Endothelial cell of umbilical vein (primary cell): ENCODE measurements at regions not wholly inside any gene's neighbourhood (a gene's known extent, or its start where the extent isn't known, plus 50 kb on each side); places are given as distances from the start of the nearest gene placed in this dataset.

Experiments
- BruUV-seq: library from RNA; stranded (reverse); fragments of 400-500 nt; replicated peaks from 2 replicates; lab custom pipeline; 2021; lab: Mats Ljungman, UMichigan
- CTCF ChIA-PET: fragments of 300-600, 350-600 bp; sonication (Branson Sonifier 250); formaldehyde crosslinking; loops from one replicate; lab custom pipeline; 2021; ENCODE audit warnings: antibody characterized with exemption, inconsistent platforms; lab: Charles Lee
- POLR2A ChIA-PET: fragments of 300-600, 350-600 bp; sonication (Branson Sonifier 250); formaldehyde crosslinking; loops from one replicate; lab custom pipeline; 2021; ENCODE audit warnings: antibody characterized with exemption, inconsistent platforms; lab: Charles Lee
- DNase-seq: peaks from one replicate; pipeline ENCODE4 v3.0.0-alpha.2; 2011; ENCODE audit warnings: low read depth, low spot score
- FAIRE-seq: peaks from 2 replicates; lab custom pipeline; 2011; peaks lifted over from hg19 to GRCh38; lab: Jason Lieb, UNC
- H2AFZ ChIP-seq: 2 replicates; pipeline ENCODE4 v1.6.0; 2012; ENCODE audit warnings: low read depth, low read length, control low read depth, inconsistent platforms
- H3K27ac ChIP-seq: 2 replicates; pipeline ENCODE4 v1.5.1; 2011; ENCODE audit warnings: low read depth, mild to moderate bottlenecking, control low read depth, low read length, moderate library complexity; ENCODE audit not compliant: insufficient read depth
- H3K27me3 ChIP-seq, 2 experiments: 2 replicates each; pipeline versions ENCODE4 v1.6.0 to v1.6.1; 2011; ENCODE audit warnings: low read length in 2 of 2, mixed read lengths in 1 of 2; ENCODE audit not compliant: control insufficient read depth in 2 of 2, insufficient read depth in 2 of 2
- H3K36me3 ChIP-seq, 2 experiments: 2 replicates in 1 of 2; 3 replicates in 1 of 2; pipeline ENCODE4 v1.5.1; 2011; ENCODE audit warnings: low read length in 2 of 2, mild to moderate bottlenecking in 1 of 2, moderate library complexity in 1 of 2; ENCODE audit not compliant: control insufficient read depth in 2 of 2, insufficient read depth in 2 of 2; ENCODE audit errors: extremely low read depth in 1 of 2
- H3K4me1 ChIP-seq: 3 replicates; pipeline ENCODE4 v1.5.1; 2011; ENCODE audit warnings: mild to moderate bottlenecking, low read length; ENCODE audit not compliant: control insufficient read depth, insufficient read depth; ENCODE audit errors: extremely low read depth
- H3K4me2 ChIP-seq: 2 replicates; pipeline ENCODE4 v1.6.1; 2011; ENCODE audit warnings: low read length, control low read depth, mixed read lengths; ENCODE audit not compliant: insufficient read depth
- H3K4me3 ChIP-seq, 3 experiments: fragments of 200-600 bp in 1 of 3; sonication (generic), shearing (Covaris generic) in 1 of 3; replicated peaks in 1 of 3; 2 replicates each; pipeline ENCODE4 v1.5.1; 2011 to 2016; ENCODE audit warnings: control low read depth in 3 of 3, low read length in 3 of 3, mild to moderate bottlenecking in 2 of 3, inconsistent platforms in 1 of 3, low read depth in 1 of 3, moderate library complexity in 1 of 3; ENCODE audit not compliant: insufficient read depth in 1 of 3
- H3K79me2 ChIP-seq: 2 replicates; pipeline ENCODE4 v1.6.0; 2012; ENCODE audit warnings: low read length, inconsistent platforms; ENCODE audit not compliant: control insufficient read depth, insufficient read depth
- H3K9ac ChIP-seq: replicated peaks from 2 replicates; pipeline ENCODE3; 2011; ENCODE audit warnings: low read length, control low read depth; ENCODE audit not compliant: insufficient read depth; ENCODE audit errors: extremely low read depth
- H3K9me1 ChIP-seq: replicated peaks from 3 replicates; pipeline ENCODE4 v1.6.0; 2011; ENCODE audit warnings: mild to moderate bottlenecking, low read length; ENCODE audit not compliant: control insufficient read depth, insufficient read depth; ENCODE audit errors: extremely low read depth
- H3K9me3 ChIP-seq: replicated peaks from 2 replicates; pipeline ENCODE4 v1.5.1; 2012; ENCODE audit warnings: low read length, inconsistent platforms; ENCODE audit not compliant: control insufficient read depth, insufficient read depth
- H4K20me1 ChIP-seq: replicated peaks from 2 replicates; pipeline ENCODE3; 2011; ENCODE audit warnings: mild to moderate bottlenecking, low read length; ENCODE audit not compliant: control insufficient read depth, insufficient read depth; ENCODE audit errors: extremely low read depth
- CTCF ChIP-seq, 2 donors: IDR thresholded peaks; 1 replicate in 1 of 2; 2 replicates in 1 of 2; pipeline ENCODE4 v1.5.1; 2011; ENCODE audit warnings: low read length in 2 of 2, mild to moderate bottlenecking in 2 of 2, moderate library complexity in 2 of 2, control low read depth in 1 of 2, inconsistent platforms in 1 of 2, low read depth in 1 of 2; ENCODE audit not compliant: insufficient read depth in 1 of 2; ENCODE audit errors: extremely low read depth in 1 of 2
- EZH2 ChIP-seq: IDR thresholded peaks from 2 replicates; pipeline ENCODE4 v1.6.1; 2012; ENCODE audit warnings: borderline replicate concordance, low read depth, mild to moderate bottlenecking, moderate library complexity, low read length, inconsistent platforms; ENCODE audit not compliant: severe bottlenecking
- FOS ChIP-seq: IDR thresholded peaks from 2 replicates; pipeline ENCODE4 v1.6.1; 2011; ENCODE audit warnings: mild to moderate bottlenecking, low read length, moderate library complexity, borderline replicate concordance; ENCODE audit not compliant: insufficient read depth
- GATA2 ChIP-seq: IDR thresholded peaks from 2 replicates; pipeline ENCODE4 v1.7.0; 2011; ENCODE audit warnings: low read depth, mild to moderate bottlenecking, moderate library complexity, mixed read lengths, low read length; ENCODE audit not compliant: insufficient read length, insufficient read depth
- JUN ChIP-seq: IDR thresholded peaks from 2 replicates; pipeline ENCODE4 v1.6.1; 2011; ENCODE audit warnings: borderline replicate concordance, low read depth; ENCODE audit not compliant: insufficient read length, insufficient read depth
- MAX ChIP-seq: IDR thresholded peaks from 2 replicates; pipeline ENCODE4 v1.6.1; 2011; ENCODE audit not compliant: insufficient read depth, insufficient read length
- MYC ChIP-seq: IDR thresholded peaks from one replicate; pipeline ENCODE4 v1.6.1; 2011; ENCODE audit warnings: mild to moderate bottlenecking, low read depth, low read length
- POLR2A ChIP-seq: IDR thresholded peaks from 2 replicates; pipeline ENCODE4 v1.6.1; 2012; ENCODE audit warnings: low read depth, mild to moderate bottlenecking, control low read depth, low read length
- POLR2AphosphoS5 ChIP-seq: IDR thresholded peaks from 2 replicates; pipeline ENCODE4 v1.6.1; 2012; ENCODE audit warnings: low read depth, mild to moderate bottlenecking, control low read depth, low read length, moderate library complexity; ENCODE audit not compliant: insufficient read depth
- dilution Hi-C: fragments of 300-500 bp; cut with MboI; formaldehyde crosslinking; loops from one replicate; pipeline ENCODE4 v1.15.0; 2019; ENCODE audit warnings: low sequenced_read_pairs; ENCODE audit not compliant: extremely low pct_ligation_motif_present
- intact Hi-C: fragments of 100-400 bp; cut with micrococcal nuclease; formaldehyde crosslinking; loops from one replicate; pipeline ENCODE4 v1.10.0; 2022

- POLR2A ChIA-PET = no interaction called here
- Histone ChIP-seq H3K4me3 (no peak overlapping the region), H3K27ac (no peak overlapping the region), H3K4me2 (no peak overlapping the region), H3K9ac (no peak overlapping the region), H3K27me3 (no peaks in the 10 kb centered on the region), H3K4me1 (peaks cover 22% of the 10 kb centered on the region), H3K79me2 (no peaks in the 10 kb centered on the region), H3K9me1 (no peaks in the 10 kb centered on the region), H3K9me3 (no peaks in the 10 kb centered on the region), H3K36me3 (no peaks in the 10 kb centered on the region), H2AFZ (no peak overlapping the region), H4K20me1 (no peaks in the 10 kb centered on the region)
- CTCF ChIA-PET = no interaction called here
- intact Hi-C loops = loop anchor here (10.0 kb wide), 1 partner anchor 120 kb away; no protein-coding TSS in a partner anchor
- FAIRE-seq = no peak
- TF ChIP-seq MYC (no peak), POLR2AphosphoS5 (no peak), GATA2 (no peak)
- DNase-seq = no peak
- BruUV-seq = no TSS peak
- dilution Hi-C loops = no loop called here
These were observed 398.8 kb downstream of the DLEU7 start for GRCh38 chr13:50444726-50445125.

DNA sequence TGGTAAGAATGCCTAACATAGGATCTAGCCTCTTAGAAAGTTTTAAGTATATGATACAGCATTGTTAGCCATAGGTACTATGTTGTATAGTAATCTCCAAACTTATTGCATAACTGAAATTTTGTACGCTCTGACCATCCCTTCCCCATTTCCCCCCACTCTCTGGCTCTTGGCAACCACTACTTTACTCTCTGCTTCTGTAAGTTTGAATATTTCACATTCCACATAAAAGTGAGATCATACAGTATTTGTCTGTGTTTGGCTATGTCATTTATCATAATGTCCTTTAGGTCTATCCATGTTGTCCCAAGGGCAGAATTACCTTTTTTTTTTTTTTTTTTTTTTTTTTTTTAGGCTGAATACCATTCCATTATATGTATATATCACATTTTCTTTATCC, 396.9 kb downstream of the DLEU7 start:
- intact Hi-C loops = loop anchor here (10.0 kb wide), 1 partner anchor 122 kb away; no protein-coding TSS in a partner anchor
- POLR2A ChIA-PET = no interaction called here

More for the DNA sequence above, 396.9 kb downstream of the DLEU7 start:
- Histone ChIP-seq H3K9me1 (no peaks in the 10 kb centered on the region), H3K27ac (no peak overlapping the region), H3K79me2 (no peaks in the 10 kb centered on the region), H3K9me3 (no peaks in the 10 kb centered on the region), H3K9ac (no peak overlapping the region), H3K4me1 (peaks cover 22% of the 10 kb centered on the region), H2AFZ (no peak overlapping the region), H3K4me2 (no peak overlapping the region), H4K20me1 (no peaks in the 10 kb centered on the region), H3K36me3 (no peaks in the 10 kb centered on the region), H3K27me3 (no peaks in the 10 kb centered on the region), H3K4me3 (no peak overlapping the region)
- no peak for FAIRE-seq
- BruUV-seq = no TSS peak
- CTCF ChIA-PET = no interaction called here
- TF ChIP-seq EZH2 (no peak), CTCF (IDR thresholded peaks at IDR 0.05; ENCODE audit: extremely low read depth in 1 of 2, insufficient read depth in 1 of 2, low read depth in 1 of 2, low read length in 2 of 2) (no peak), POLR2A (no peak), POLR2AphosphoS5 (no peak), MAX (no peak), GATA2 (no peak), JUN (no peak), FOS (no peak), MYC (no peak)
- dilution Hi-C loops = no loop called here
- DNase-seq = no peak
